NCI-H1092 (cell line): ENCODE measurements at regions not wholly inside any gene's neighbourhood (a gene's known extent, or its start where the extent isn't known, plus 50 kb on each side); places are given as distances from the start of the nearest gene placed in this dataset.
A peak's percentile ranks its signal among the peaks of the same experiment; 100 is the strongest.

Experiments used
- DNase-seq: peaks from one replicate; lab custom pipeline; 2025; lab: John Stamatoyannopoulos, UW

- DNase-seq = no peak
Observed at GRCh38 chr6:146865756-146866379, 267.1 kb downstream of the ADGB start.

- DNase-seq = no peak
Observed at GRCh38 chr6:146866731-146867414, 268.1 kb downstream of the ADGB start.

- peak; percentile 2 for DNase-seq
Observed at GRCh38 chr6:146868671-146869209, 270.0 kb downstream of the ADGB start.

GRCh38 chr6:146870760-146871159 lies 272.0 kb downstream of the ADGB start:
- no peak for DNase-seq

GRCh38 chr6:146871611-146872425 lies 273.0 kb downstream of the ADGB start:
- peak; percentile 70 for DNase-seq

- DNase-seq = no peak
Observed at GRCh38 chr6:146872426-146872785, 273.6 kb downstream of the ADGB start.

GRCh38 chr6:146874278-146875018 lies 275.7 kb downstream of the ADGB start:
- no peak for DNase-seq

GRCh38 chr6:146875927-146876270 lies 277.1 kb downstream of the ADGB start:
- DNase-seq = no peak

- DNase-seq = no peak
Observed at GRCh38 chr6:146876271-146877151, 277.7 kb downstream of the ADGB start.

- DNase-seq = no peak
Observed at GRCh38 chr6:146878168-146878951, 279.6 kb downstream of the ADGB start.

GRCh38 chr6:146878952-146879340 lies 280.2 kb downstream of the ADGB start:
- DNase-seq = no peak

GRCh38 chr6:146879406-146880117 lies 280.8 kb downstream of the ADGB start:
- DNase-seq = no peak

GRCh38 chr6:146881228-146882181 lies 282.7 kb downstream of the ADGB start:
- no peak for DNase-seq

- no peak for DNase-seq
Observed at GRCh38 chr6:146883640-146884531, 285.1 kb downstream of the ADGB start.

GRCh38 chr6:146884728-146885127 lies 286.0 kb downstream of the ADGB start:
- no peak for DNase-seq

- no peak for DNase-seq
Observed at GRCh38 chr6:146885708-146886457, 287.1 kb downstream of the ADGB start.
